IMR-90 (cell line): ENCODE measurements at regions not wholly inside any gene's neighbourhood (a gene's known extent, or its start where the extent isn't known, plus 50 kb on each side); places are given as distances from the start of the nearest gene placed in this dataset.

Experiments
- BHLHE40 ChIP-seq: fragments of 150-350 bp; IDR thresholded peaks from 2 replicates; pipeline ENCODE4 v1.6.1; 2016; ENCODE audit warnings: mild to moderate bottlenecking, low read depth, low read length
- CTCF ChIP-seq: conservative IDR thresholded peaks from 2 replicates; pipeline ENCODE4 v1.5.1; 2012; ENCODE audit warnings: mild to moderate bottlenecking, low read depth, low read length, improper control_type of control experiment
- POLR2A ChIP-seq: IDR thresholded peaks from 2 replicates; pipeline ENCODE4 v1.6.1; 2012; ENCODE audit warnings: mild to moderate bottlenecking, low read depth, low read length
- RAD21 ChIP-seq: IDR thresholded peaks from 2 replicates; pipeline ENCODE4 v1.6.1; 2012; ENCODE audit warnings: low read length, improper control_type of control experiment
- RCOR1 ChIP-seq: IDR thresholded peaks from 2 replicates; pipeline ENCODE4 v1.6.1; 2012; ENCODE audit warnings: mild to moderate bottlenecking, low read length, improper control_type of control experiment; ENCODE audit not compliant: insufficient replicate concordance
- RFX5 ChIP-seq: IDR thresholded peaks from 2 replicates; pipeline ENCODE4 v1.8.0; 2012; ENCODE audit warnings: low read depth, mild to moderate bottlenecking, low read length, moderate library complexity
- SMC3 ChIP-seq: fragments of 150-350 bp; IDR thresholded peaks from 2 replicates; pipeline ENCODE4 v1.6.1; 2016; ENCODE audit warnings: low read depth, mild to moderate bottlenecking, antibody characterized with exemption, low read length, moderate library complexity

DNA sequence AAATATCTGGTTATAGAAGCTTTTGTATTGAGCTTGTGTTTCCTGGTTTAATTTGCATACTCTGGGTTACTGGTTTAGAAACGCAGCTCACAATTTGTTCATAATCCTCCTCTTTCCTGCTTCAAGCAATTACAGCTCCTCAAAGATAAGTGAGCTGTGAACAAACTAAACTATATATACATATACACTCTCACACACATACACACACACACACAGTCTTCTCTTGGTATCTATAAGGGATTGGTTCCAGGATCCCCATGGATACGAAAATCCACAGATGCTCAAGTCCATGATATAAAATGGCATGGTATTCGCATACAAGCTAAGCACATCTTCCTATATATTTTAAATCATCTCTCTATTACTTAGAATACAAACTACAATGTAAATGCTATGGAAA, 510.9 kb upstream of the CDH18 start:
- TF ChIP-seq SMC3 (no peak), POLR2A (no peak), CTCF (no peak), BHLHE40 (no peak), RAD21 (no peak), RCOR1 (no peak), RFX5 (no peak)
